ENCODE measurements at regions not wholly inside any gene's neighbourhood (a gene's known extent, or its start where the extent isn't known, plus 50 kb on each side); places are given as distances from the start of the nearest gene placed in this dataset.

DNA sequence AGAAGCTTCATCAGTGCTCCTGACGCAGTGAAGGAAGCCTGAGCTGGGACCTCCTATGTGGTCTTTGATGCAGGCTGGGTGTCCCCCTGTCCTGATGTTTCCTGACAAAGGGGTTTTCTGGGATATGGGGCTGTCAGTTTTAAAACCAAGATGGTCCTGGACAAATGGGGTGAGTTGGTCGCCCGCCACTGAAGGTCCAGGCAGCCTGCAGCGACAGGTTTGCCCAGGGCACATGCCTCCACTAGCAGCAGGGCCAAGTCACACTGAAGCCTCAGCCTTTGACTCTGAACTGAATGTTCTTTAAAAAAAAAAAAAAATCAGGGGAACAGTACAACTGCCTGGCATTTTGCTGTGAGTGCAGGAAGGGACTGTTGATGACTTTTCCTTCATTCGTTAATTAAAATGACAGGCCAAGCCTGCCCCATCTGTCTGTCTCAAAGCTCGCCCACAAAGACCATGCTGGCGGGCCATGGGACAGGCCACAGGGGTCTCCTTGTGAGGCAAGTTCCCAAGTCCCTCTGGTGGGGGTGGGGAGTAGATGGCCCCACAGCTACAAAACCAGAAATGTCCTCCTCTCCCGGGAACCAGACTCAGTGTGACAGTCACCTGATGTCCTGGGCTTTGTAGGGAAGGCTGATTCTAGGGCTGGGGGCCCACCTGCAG is 274.8 kb downstream of the CTTN start:
- DNase-seq (ENCODE audit: low read depth, low spot score) = no peak

DNA sequence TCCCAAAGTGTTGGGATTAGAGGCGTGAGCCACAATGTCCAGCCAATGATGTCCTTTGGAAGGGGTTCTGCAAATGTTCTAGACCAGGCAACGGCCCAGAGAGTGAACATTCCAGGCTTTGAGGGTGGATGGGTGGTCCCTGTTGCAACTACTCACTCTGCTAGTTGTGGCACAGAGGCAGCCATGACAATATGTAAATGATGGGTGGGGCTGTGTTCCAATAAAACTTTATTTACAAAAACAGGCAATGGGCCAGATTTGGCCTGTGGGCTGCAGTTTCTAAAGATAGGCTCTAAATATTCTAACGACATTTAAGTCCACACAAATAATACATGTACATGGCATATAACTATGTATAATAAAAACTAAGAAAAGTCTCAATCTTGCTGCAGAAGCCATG is 276.3 kb downstream of the CTTN start:
- no peak for DNase-seq (ENCODE audit: low read depth, low spot score)

DNA sequence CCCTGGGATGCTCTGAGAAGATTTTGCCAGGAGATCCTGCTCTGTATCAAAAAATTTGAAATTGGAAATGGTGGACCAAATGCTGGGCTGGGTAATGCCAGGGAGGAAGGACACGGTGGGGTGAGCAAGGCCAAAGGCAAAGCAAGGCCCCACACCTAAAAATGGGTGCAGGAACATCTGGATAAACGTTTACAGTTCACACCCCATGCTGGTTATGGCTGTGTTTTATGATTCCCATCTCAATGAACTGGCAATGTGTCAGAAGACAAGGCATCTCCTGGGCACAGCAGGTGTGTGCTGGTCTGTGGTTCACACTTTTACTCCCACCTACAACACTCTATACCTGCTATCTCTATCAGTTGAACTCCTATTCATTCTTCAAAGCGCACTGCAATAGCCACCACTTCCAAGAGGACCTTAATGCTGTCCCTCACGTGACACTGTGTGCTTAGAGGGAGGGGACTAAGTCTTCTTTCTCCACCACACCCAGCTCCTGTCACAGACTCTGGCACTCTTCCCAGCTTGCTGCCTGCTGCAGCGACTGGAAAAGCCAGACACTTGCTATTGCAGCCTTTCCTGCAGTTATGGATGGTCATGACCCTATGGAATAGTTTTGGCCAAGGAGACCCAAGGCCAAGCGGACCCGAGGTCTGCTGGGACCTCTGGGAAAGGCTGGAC is 277.5 kb downstream of the CTTN start:
- no peak for DNase-seq (ENCODE audit: low read depth, low spot score)

DNA sequence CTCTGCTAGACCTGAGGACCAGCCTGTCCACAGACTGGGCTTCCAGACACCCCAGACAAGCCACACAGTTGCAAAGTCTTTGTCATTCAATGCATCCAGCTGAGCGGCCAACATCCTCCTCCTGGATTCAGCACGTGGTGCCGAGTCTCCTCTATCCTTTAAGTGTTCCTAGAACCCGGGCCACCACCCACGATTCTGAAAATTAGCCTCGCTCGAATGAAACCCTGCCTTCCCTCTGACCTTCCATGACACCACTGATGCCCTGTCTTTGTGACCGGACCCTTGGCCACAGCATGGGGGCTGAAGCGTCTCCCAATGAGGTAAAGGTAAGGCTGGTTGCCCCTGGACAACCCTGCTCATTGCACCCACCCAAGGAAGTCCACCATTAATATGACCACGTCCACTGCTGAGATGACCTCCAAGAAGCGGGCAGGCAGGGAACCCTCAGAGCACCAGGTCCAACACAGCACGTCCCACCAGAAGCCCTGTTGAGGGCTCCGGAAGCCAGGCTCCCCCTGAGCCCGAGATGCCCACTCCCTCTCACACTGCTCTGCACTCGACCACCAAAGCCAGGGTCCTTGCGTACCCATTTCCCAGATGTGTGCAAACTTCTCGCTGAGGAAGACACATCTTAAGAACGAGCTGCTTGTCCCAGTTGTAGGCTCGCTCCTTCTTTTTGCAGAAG is 279.0 kb downstream of the CTTN start:
- DNase-seq (ENCODE audit: low read depth, low spot score) = no peak

DNA sequence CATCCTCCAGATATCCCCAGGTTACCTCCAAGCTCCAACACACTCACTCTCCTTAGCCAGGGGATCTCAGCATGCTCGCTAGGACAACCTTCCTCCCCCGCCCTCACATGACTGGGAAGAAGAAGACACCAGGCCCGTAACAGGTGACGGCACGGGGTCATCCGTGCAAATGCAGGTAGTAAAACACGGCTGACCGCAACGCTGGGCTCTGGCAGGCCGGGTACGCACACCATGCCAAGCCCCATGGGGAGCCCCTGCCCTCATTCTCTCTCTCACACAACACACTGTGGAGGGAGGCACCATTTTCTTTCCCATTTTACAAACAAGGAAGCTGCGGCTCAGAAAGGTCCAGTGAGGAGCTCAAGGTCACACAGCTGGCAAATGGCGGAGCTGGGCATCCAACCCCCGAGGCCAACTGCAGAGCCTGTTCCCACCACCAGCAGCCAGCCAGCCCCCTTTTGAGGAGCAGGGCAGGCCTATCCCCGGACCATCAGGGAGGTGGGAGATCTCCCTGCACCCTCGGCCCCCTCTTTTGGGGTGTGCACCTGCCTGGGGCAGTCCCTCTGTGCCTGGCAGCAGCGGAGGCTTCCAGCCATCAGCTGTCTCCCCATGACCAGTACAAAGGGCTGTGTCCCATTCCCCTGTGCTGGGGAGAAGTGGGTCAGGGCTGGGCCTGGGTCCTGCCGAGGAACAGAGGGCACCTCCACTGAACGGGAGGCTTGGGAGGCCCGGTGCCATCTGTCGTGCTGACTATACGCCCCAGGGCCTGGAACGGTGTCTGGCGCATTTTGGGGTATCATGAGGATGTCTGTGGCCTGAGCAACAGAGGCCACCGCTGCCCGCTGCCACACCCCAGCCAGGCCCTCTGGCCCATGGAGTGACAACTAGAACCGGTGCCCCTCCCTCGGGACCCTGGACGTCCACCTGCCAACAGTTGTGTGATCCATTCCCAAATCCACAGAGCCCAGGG is 280.9 kb downstream of the CTTN start:
- no peak for DNase-seq (ENCODE audit: low read depth, low spot score)

DNA sequence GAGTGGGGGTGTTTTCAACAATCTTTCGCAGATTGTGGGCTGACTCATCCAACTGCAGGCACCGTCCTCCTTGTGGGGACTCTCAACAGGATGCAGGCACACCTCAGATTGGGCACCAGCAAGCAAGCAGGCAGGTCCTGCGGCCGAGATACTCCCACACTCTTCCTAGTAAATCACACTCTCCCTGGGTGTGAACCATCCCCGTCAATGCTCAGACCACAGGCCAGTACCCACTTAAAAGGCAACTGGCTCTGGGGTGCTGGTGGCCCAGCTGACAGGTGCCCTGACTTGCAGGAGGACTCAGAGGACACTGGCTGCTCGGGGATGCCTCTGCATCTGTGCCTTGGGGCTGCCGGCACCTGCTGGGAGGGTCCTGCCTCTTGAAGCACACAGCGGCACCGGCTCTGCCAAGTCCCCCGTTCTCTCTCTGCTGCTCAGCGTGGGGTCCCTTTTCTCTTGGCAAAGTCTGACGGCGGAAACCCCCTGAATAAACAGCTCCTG is 282.5 kb downstream of the CTTN start:
- no peak for DNase-seq (ENCODE audit: low read depth, low spot score)

DNA sequence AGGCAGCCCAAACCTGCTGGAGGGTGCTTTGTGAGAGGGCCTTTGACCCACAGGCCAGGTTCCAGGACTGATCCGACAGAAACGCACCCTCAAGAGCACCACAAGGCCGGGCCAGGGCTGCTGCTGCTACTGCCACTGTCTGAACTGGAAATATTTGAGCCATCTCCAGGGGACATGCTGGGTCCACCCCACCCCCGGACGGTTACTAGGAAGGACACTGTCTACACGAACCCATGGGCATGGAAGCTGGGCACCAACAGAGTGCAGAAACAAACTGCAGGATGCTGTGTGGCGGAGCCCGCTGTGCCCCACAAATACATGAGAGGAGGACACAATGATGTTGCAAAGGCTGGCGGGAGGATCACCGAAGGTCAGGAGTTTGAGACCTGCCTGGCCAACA is 283.7 kb downstream of the CTTN start:
- no peak for DNase-seq (ENCODE audit: low read depth, low spot score)

DNA sequence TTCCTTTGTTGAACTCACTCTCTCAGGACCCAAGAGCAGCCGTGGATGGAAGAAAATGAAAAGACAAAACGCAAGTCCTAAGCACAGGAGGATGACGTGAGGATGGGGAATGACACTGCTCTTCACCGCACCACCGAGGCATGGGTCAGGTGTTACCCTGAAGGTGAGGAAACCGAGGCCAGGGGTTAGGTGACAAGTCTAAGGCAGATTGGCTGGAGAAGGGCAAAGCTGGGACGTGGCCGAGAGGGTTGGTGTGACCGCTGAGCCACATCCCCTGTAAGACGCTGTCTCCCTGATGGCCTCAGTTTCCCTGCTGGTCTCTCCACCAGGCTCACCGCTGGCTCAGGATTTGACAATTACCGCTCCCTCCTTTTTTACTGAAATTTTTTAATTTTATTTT is 284.4 kb downstream of the CTTN start:
- DNase-seq (ENCODE audit: low read depth, low spot score) = no peak

DNA sequence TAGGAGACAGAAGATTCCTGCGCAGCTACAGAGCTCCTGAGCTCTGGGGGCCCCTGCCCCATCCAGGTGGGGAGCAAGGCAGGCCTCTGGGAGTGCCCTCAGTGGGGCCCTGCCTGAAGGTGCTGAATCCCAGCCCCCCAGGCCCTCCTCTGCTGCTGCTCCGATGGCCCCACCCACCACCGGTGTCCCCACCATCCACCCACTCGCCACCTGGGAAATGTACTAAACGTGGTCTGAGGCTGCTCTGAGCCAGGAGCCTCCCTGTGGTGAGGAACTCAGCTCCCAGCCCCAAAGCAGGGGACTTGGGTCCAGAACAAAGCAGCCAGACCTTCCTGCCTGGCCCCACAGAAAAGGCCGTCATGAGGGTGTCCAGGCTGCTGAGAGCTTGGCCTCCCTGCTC is 289.4 kb downstream of the CTTN start:
- DNase-seq (ENCODE audit: low read depth, low spot score) = no peak

DNA sequence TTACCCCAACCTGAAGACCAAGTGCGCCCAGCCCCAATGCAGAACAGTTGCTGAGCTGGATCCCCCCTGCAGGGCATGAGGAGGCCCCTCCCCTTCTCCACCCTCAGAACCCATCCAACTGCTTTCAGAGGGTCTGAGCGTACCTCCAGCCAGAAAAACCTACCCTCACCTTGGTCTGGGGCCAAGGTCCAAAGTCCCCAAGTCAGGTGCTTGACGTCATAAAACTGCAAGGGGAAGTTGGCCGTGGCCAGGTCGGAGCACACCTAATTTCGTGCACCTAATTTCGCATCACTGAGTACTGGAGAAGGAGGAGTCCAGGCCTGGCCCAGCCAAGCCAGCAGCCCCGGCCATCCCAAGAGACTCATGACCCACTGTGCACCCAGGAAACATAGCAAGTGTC is 289.8 kb downstream of the CTTN start:
- DNase-seq (ENCODE audit: low read depth, low spot score) = no peak

DNA sequence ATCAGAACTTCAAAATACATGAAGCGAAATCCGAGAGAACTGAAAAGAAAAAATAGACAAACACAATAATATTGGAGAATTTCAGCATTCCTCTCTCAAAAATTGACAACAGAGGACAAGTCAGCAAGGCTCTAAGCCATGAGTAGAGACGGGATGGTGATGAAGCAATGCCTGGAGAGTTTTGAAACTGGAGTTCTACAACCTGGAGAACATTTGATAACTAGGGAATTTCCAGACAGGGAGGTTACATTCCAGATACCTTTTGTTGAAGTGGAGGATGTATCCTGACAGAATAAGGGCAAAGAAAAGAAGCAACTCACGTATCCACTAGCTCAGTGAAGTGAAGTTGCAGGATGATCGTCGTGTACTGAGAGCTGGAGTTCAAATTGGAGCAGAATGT is 291.4 kb downstream of the CTTN start:
- DNase-seq (ENCODE audit: low read depth, low spot score) = no peak

DNA sequence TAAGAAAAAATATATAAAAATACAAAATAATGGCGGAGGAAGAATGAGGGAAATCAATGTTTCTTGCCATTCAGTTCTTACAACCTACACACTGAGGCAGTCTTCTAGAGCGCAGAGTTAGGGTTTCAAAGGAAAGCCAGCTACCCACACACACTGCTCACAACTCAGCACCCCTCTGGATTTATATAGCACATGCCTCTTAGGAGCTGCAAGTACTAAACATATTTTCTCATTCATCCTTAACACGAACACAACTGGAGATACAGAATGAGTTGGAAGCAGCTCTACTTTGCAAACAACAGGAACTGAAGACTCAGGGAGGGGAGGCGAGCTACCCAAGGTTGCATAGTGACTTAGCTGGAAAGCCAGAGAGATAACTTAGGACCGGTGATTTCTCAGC is 293.8 kb downstream of the CTTN start:
- no peak for DNase-seq (ENCODE audit: low read depth, low spot score)

DNA sequence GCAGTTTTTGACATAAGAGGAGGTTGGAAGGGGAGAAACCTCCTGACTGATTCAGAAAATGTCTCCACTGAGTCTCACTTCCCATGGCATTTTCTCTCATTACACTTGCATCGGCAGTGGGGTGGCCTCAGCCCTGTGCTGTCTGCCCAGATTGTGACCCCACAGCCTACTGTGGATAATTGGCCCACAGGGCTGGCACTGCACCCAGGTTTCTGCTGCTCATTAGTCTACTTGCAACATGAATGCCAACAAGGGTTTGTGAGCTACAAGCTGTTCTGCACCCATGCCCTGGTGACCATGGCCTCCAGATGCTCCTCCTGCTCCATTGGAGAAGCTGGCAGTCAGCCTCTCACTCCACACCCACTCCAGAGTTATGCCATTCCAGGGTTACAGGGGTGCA is 296.0 kb downstream of the CTTN start:
- no peak for DNase-seq (ENCODE audit: low read depth, low spot score)

DNA sequence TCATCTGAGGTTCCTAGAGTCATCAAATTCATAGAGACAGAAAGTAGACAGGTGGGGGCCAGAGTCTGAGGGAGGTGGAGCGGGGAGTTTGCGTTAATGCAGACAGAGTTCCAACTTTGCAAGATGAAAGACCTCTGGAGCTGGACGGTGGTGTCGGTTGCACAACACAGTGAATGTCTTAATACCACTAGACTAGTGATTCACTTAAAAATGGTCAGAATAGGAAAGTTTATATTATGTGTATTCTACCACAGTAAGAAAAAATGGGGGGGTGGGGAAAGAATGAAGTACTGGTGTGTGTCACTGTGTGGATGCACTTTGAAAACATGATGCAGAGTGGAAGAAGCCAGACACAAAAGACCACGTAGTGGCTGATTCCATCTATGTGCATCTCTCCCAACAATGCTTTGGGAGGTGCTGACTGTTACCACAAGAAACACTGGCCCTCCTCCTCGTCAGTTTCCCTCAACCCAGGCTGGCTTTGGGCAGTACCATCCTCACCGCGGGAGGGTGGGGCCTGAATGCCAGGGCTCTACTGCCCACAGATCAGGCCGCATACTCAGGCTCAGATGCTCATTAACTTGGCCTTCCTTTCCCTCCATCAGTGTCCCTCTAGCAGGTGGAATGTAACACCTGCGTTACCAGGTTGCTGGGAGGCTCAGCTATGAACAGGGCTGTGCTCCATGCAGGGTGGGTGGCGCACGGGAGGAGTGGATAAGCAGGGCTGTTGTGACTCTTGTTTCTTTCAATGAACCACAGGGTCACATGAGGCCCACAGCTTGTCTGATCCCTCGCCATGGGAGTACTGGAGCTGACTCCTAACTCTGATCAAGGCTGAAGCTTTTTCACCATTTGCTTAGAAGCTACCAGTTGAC is 297.0 kb downstream of the CTTN start:
- no peak for DNase-seq (ENCODE audit: low read depth, low spot score)

DNA sequence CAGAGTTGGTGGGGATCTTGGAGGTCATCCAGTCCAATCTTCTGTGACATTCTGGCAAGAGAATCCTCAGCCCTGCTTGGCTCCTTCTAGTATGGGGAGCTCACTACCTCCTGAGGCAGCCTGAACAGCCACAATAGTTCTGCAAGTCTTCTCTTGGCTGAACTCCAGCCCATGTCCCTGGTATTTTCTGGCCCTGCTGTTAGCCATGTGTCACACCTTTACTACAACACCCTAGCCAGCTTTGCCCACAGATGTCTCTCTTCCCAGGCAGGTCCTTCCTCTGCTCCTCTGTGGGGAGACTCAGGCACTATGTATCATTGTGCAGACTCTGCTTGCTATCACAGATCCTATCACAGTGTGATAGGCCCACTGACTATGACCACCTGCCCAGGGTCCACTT is 297.7 kb downstream of the CTTN start:
- no peak for DNase-seq (ENCODE audit: low read depth, low spot score)

DNA sequence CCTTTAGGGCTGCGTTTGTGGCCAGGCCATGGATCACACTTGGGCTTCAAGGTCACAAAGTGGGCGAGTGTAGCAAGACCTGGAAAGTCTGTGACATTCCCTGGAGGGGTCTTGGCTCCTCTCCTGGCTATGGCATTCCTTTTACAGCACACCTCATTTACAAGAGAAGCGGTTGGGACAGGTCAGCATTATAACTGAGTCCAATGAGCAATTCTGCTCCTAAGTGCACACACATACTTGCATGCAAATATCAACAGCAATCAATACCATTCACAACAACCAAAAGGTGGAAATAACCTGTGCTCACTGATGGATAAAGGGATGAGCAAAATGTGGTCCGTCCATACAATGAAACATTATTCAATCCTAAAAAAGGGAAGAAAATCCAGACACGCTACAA is 298.2 kb downstream of the CTTN start:
- DNase-seq (ENCODE audit: low read depth, low spot score) = no peak

DNA sequence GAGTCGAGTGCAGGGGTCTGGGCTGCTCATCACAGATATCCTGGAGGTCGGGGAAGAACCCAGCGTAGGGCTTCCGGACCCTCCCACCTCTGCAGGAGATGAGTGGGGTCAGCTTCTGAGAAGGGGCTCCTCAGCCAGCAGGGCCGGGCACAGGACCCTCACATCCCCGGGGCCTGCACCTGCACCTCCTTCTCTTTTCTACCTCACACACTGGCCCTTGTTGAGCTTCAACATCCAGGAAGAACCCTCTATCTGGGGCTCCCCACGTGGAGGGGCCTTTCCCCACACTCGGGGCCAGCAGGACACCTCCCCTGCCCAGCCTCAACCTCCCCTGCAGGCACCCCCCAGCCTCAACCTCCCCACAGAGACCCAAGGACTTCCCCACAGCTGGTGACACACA is 299.4 kb downstream of the CTTN start:
- DNase-seq (ENCODE audit: low read depth, low spot score) = no peak

DNA sequence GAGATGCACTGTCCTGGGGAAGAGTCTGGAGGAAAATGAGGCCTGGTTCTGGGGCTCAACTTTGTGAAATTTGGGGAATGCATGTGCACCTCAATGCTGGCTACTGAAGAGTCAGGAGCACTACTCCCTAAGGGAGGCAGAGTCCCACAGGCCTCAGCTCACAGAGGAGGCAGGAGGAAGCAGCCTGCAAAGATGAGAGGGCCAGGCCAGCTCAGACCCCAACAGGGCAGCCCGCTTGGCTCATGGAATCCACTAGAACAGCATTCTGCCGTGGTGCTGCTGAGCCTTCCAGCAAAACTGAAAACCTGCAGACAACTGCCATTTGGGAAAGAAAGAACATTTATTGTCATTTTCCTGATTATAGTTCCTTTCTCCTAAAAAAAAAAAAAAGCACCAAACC is 300.5 kb downstream of the CTTN start:
- DNase-seq (ENCODE audit: low read depth, low spot score) = no peak

DNA sequence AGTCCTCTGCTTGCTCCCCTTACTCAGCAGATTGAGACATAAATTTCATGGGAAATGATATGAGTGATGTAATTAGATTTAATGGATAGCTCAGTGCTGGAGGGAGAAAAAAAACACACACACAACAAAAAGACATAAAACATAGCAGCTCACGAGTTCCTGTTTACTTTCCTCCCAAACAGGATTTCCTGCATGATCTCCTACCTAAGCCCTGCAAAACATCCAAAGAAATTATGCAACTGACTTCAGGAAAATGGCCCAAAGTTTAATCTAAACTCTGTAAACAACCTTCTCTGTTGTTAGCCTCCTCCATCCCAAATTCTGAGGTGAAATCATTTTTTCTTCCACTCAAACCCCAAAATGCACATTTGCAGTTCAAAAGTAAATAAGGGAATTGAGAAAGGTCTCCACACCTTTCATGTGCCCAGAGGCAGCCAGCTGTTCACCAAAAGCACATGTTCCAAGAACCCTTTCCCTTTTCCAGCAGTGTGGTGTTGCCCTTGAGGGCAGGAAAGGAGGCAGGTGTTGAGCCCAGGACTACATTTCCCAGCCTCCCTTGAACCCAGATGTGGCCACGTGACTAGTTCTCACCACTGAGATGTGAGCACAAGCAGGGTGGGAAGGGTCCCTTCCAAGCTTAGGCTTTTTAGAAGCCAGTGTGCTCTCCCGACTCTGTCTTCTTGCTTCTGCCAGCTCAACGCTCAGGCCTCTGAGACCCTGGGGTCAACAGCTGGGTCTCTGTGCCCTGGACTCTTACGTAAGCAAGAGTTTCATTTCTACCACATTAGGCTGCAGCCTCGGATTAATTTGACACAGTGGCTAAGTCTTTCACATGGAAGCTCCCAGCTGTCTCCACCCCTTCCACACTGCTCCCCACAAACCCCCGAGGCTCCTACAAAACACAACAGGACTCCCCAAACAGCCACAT is 301.2 kb downstream of the CTTN start:
- DNase-seq (ENCODE audit: low read depth, low spot score) = no peak

DNA sequence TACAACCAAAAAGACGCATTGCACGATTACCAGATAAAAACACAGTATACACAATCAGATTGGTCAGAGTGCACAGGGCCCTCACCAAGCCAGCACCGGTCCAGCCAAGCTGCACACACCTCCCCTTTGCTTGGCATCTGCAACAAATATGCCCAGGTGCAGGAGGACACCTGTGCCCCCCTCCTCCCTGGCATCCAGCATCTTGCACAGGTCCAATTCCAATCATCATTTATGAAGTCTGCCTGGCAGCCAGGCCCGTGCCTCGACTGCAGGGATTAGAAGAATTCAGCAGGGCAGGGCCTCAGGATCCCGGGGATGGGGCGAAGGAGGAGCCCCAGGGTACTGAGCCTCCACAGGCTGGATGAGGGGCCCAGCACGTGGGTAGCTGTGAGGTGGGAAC is 302.1 kb downstream of the CTTN start:
- no peak for DNase-seq (ENCODE audit: low read depth, low spot score)
